Erythroblast (primary cell): ENCODE measurements at regions not wholly inside any gene's neighbourhood (a gene's known extent, or its start where the extent isn't known, plus 50 kb on each side); places are given as distances from the start of the nearest gene placed in this dataset.

Source experiments
- DNase-seq, 2 experiments: peaks; one replicate each; lab custom pipeline; 2025; lab: John Stamatoyannopoulos, UW
- GATA1 ChIP-seq: IDR thresholded peaks from 2 replicates; pipeline ENCODE4 v1.6.1; 2011; ENCODE audit warnings: low read depth, mild to moderate bottlenecking, control low read depth, low read length, moderate library complexity
- POLR2A ChIP-seq: IDR thresholded peaks from 2 replicates; pipeline ENCODE4 v1.6.1; 2011; ENCODE audit warnings: mild to moderate bottlenecking, low read length

DNA sequence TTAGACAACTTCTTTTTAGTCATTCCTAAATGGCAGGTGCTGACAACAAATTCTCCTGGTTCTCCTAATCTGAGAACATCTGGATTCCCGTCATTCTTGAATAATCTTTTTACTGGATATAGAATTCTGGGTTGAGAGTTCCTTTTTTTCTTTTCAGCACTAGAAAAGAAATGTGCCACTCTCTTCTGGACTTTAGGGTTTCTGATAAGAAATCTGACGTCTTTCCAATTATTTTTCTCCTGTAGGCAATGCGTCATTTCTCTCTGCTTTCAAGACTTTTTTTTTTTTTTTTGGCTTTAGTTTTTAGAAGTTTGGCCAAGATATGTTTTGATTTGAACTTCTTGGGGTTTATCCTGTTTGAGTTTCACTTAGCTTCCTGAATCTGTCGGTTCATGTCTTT lies 66.1 kb upstream of the RNF24 start:
- TF ChIP-seq GATA1, result no peak
- no peak for TF ChIP-seq POLR2A
- DNase-seq, result peak in 1 of 2 experiments; percentile 20

DNA sequence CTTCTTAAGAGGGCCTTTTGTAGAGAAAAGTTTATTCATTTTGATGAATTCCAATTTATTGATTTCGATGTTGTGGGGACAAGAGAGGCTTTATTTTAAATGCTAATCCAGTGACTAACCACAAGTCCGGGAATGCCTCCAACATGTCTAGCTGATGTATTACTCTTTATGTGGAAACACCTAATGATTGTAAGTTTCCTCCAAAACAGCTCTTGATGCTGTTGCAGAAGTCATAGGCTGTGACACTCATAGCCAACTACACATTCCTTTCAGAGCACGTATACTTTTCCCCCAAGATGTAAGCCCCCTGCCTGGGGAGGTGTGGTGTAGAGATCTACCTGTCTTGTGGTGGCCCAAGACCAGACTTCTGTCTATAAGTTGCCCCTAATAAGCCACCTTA lies 61.3 kb upstream of the RNF24 start:
- DNase-seq, result no peak
- no peak for TF ChIP-seq GATA1
- no peak for TF ChIP-seq POLR2A

DNA sequence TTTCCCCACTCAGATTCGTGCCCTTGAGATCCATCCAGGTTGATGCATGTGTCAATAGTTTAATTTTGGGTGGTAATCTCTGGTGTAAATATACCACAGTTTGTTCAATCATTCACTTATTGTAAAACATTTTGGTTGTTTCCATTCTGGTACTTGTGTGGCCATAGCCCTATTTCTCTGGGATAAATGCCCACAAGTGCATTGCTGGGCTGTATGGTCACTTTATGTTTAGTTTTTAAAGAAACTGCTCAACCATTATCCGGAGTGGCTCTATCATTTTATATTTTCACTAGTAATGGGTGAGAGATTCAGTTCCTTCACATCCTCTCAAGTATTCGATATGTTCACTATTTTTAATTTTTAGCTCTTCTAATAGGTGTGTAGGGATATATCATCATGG lies 60.7 kb upstream of the RNF24 start:
- TF ChIP-seq POLR2A (no peak), GATA1 (no peak)
- no peak for DNase-seq

- TF ChIP-seq GATA1, result no peak
- TF ChIP-seq POLR2A, result no peak
- no peak for DNase-seq
These were observed 59.6 kb upstream of the RNF24 start for GRCh38 chr20:4074877-4075455.

DNA sequence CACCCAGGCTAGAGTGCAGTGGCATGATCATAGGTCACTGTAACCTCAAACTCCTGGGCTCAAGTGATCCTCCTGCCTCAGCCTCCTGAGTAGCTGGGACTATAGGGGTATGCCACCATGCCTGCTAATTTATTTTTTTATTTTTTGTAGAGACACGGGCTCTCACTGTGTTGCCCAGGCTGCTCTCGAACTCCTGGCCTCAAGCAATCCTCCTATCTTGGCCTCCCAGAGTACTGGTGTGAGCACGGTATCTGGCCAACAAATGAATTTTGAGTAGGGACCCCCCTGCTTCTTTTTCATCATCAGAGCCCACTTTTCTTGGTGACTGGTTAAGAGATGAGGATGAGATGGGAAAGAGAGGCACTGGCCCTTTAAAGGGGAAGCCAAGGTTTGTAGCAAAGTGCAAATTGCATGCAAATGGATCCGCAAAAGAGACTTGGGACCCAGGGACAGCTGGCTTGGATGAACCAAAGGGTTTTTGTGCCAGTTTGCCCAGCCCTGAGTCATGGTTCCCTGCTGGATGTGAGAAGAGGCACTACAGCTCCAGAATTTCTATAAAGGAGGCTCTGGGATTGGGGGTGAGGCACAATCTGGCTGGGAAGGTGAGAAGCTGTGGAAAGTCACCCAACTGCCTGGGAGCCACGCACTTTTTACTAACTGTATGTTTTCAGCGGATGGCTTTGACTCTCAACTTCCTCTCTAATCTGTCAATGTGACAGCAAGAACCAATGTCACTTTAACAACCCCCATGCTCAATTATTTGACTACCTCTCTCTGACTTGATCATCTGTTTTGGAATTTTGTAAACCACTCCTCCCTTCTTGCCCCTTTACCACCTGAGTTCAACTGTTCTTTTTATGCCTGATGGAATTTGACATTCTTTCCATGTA lies 58.7 kb upstream of the RNF24 start:
- DNase-seq, result no peak

DNA sequence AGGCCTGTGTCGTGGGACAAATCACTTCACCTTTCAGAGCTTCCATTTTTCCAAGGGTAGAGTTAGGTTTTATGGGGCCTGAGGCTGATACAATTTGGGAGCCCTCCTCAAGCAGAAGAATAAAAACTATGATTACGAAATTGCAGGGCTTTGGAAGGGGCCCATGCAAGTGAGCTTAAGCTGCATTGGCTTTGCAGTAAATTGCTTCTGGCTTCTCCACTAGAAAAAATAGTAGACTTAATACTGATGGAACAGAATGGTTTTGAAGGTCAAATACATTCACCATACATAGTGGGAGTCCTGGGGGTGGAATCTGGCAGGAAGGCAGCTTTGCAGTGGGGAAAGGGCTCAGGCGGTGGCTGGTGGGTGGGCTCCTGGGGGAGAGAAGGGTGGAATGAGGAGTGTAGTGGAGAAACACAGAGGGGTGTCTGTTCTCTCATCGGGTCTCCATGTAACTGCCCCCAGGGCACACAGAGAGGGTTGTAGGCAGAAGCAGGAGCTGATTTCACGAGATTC lies 55.9 kb upstream of the RNF24 start:
- TF ChIP-seq GATA1, result no peak
- TF ChIP-seq POLR2A, result no peak
- DNase-seq, result no peak

More for the DNA sequence above, 58.7 kb upstream of the RNF24 start:
- TF ChIP-seq POLR2A (no peak), GATA1 (no peak)

DNA sequence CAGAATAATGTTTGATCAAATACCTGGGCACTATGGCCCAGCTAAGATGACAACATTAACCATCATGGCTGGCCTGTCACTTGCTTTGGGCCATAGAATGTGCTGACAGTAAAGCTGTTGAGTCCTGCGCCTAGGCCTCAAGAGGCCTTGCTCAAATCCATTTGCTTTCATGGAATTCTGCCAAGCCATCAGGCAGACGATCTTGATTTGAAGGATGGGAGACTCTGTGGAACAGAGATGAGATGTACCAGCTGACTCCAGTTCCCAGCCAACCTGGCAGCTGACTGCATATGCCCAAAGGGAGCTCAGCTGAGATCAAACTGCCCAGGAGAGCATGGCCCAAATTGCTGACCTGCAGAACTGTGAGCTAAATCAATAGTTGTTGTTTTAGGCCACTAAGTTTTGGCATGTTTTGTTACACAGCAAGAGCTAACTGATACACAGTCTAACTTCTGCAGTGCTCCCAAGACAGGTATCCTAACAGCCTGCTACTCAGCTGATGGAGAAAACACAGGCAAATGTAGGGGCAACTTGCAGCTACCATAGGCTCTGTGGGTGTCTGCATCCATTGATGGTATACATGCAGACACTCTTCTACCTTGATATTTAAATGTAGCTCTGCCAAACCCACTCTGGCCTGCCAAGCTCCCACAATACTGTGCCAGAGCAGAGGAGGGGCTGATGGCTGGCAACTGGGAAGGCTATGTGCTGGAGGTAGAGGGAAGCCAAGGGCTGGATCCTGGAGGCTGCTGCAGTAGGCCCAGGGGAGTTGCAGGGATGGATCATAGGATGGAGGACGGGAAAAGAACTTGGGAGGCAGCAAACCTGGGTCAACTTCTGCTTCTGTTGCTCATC lies 55.2 kb upstream of the RNF24 start:
- TF ChIP-seq POLR2A, result no peak
- no peak for TF ChIP-seq GATA1
- no peak for DNase-seq

GRCh38 chr20:4069751-4070150 lies 54.4 kb upstream of the RNF24 start:
- no peak for DNase-seq
- no peak for TF ChIP-seq GATA1
- TF ChIP-seq POLR2A, result no peak

DNA sequence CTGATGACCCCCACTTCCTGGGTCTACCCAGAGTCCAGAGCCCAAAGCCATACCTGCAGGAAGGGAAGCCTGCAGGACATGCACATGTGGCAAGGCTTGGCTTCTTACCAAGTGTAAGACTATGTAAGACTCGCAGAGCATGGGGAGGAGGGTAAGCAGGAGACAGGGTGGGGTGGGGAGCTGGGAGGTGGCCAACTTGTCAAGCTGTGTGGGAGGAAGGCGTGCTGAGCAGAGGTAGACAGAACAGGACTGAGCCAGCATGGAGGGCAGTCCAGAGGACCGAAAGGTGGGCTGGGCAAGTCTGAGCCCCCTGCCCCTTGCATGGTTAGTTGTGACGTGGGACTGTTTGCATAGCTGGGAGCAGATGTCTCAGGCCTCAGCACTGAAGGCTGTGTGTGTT lies 53.4 kb upstream of the RNF24 start:
- peak; percentile 84 to 89 for DNase-seq
- TF ChIP-seq GATA1, result no peak
- TF ChIP-seq POLR2A, result no peak

DNA sequence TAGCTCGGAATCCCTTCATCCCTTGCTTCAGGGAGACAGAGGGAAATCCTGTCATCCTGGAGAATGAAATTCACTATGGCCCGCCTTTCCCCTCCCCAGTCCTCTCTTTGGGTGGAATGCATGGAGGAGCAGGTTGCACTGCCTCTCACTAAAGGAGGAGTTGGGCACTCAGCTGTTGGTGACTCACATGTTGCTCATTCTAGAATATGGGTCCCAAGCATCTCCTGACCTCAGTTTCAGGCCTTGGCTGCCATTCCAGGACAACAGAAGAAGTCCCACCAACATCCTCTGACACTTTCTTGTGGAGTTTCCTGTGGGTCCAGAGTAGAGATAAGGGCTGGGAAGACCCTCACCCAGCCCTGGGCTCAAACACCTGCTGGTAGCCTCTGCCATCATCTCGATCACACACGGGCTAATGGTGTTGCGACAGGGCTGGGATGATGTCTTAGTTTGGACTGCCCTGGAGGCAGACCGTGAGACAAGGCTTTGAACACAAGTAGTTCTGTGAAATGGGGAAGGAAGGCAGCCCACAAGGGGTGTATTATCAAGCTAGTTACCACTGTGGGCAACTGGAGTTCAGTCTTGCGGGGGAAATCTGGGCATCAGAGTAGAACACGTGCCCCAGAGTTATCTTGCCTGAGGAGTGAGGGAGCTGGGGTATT lies 52.4 kb upstream of the RNF24 start:
- TF ChIP-seq POLR2A (no peak), GATA1 (no peak)
- peak in 1 of 2 experiments; percentile 31 for DNase-seq

GRCh38 chr20:4066551-4066950 lies 51.2 kb upstream of the RNF24 start:
- no peak for DNase-seq
- TF ChIP-seq POLR2A (no peak), GATA1 (no peak)

DNA sequence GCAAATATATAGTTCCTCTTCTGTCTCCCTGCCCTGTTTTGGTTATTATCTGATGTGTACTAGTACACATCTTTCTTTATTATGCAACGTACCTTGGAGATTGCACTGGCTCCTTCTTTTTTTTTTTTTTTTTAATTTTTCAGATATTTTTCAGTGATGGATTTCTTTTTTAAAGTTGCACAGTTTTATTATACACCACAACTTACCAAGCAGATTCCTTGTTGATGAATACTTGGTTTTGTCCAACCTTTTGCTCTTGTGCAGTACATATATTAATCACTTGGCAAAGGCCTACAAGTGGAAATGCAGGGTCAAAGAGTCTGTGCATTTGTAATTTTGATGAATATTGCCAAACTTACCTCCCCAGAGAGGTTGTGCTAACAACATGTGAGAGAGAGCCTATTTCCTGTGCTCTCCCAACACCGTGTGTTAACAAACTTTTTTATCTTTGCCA lies 50.1 kb upstream of the RNF24 start:
- DNase-seq, result peak in 1 of 2 experiments; percentile 45
- TF ChIP-seq POLR2A (no peak), GATA1 (no peak)
